HepG2 (cell line): ENCODE measurements at regions not wholly inside any gene's neighbourhood (a gene's known extent, or its start where the extent isn't known, plus 50 kb on each side); places are given as distances from the start of the nearest gene placed in this dataset.

Experiments used
- ATAC-seq: fragments of 200-7000 bp; cut with Tn5 transposase; 3 replicates; pipeline ENCODE4 v1.9.1; 2020; ENCODE audit warnings: mild to moderate bottlenecking, moderate library complexity
- BruUV-seq: library from RNA; stranded (reverse); fragments of 400-500 nt; replicated peaks from 2 replicates; lab custom pipeline; 2021; lab: Mats Ljungman, UMichigan
- CTCF ChIA-PET: fragments of 300-600 bp; formaldehyde crosslinking; extraction: SDS; loops from one replicate; lab custom pipeline; 2021; ENCODE audit warnings: low total read pairs, inconsistent platforms, low intra/inter-chr PET ratio; lab: Yijun Ruan, JAX
- POLR2A ChIA-PET: fragments of 350-600 bp; sonication (Branson Sonifier 250); formaldehyde crosslinking; loops from one replicate; lab custom pipeline; 2020; ENCODE audit warnings: antibody characterized with exemption, inconsistent platforms; lab: Yijun Ruan, JAX
- DNase-seq: peaks from one replicate; pipeline ENCODE4 v3.0.0-alpha.2; 2015; ENCODE audit warnings: low spot score
- FAIRE-seq: peaks from 3 replicates; lab custom pipeline; 2011; peaks lifted over from hg19 to GRCh38; lab: Jason Lieb, UNC
- H2AFZ ChIP-seq: one replicate; pipeline ENCODE4 v1.6.1; 2011; ENCODE audit warnings: low read length, inconsistent platforms
- H3K27ac ChIP-seq: fragments of 300-600 bp; 3 replicates; pipeline ENCODE4 v1.8.0; 2011; ENCODE audit warnings: mixed run types, mild to moderate bottlenecking, mixed read lengths, low read length, inconsistent platforms; ENCODE audit not compliant: insufficient read depth; ENCODE audit errors: extremely low read length
- H3K27me3 ChIP-seq, 2 experiments: fragments of 200-600 bp in 1 of 2; 2 replicates in 1 of 2; 3 replicates in 1 of 2; pipeline versions ENCODE4 v1.6.0 to v1.8.0; 2011; ENCODE audit warnings: low read length in 2 of 2, mild to moderate bottlenecking in 2 of 2, moderate library complexity in 2 of 2, inconsistent platforms in 1 of 2; ENCODE audit not compliant: insufficient read depth in 2 of 2, control insufficient read depth in 1 of 2
- H3K36me3 ChIP-seq, 2 experiments: fragments of 200-600 bp in 1 of 2; replicated peaks in 1 of 2; 2 replicates in 1 of 2; 3 replicates in 1 of 2; pipeline versions ENCODE4 v1.5.1 to v1.8.0; 2011; ENCODE audit warnings: low read length in 2 of 2, inconsistent platforms in 1 of 2; ENCODE audit not compliant: insufficient read depth in 2 of 2, control insufficient read depth in 1 of 2
- H3K4me1 ChIP-seq: 2 replicates; pipeline ENCODE4 v1.5.1; 2012; ENCODE audit warnings: low read length, inconsistent platforms; ENCODE audit not compliant: insufficient read depth
- H3K4me2 ChIP-seq: 2 replicates; pipeline ENCODE4 v1.6.0; 2011; ENCODE audit warnings: low read depth, low read length, inconsistent platforms
- H3K4me3 ChIP-seq, 3 experiments: fragments of 200-600 bp in 1 of 3; sonication (generic), shearing (Covaris generic) in 1 of 3; replicated peaks in 1 of 3; 2 replicates each; pipeline ENCODE4 v1.5.1; 2011 to 2016; ENCODE audit warnings: low read length in 3 of 3, inconsistent platforms in 2 of 3, low read depth in 2 of 3, mild to moderate bottlenecking in 2 of 3, control low read depth in 1 of 3, mixed read lengths in 1 of 3; ENCODE audit not compliant: insufficient read depth in 1 of 3
- H3K79me2 ChIP-seq: one replicate; pipeline ENCODE4 v1.6.1; 2011; ENCODE audit warnings: low read length, inconsistent platforms; ENCODE audit not compliant: insufficient read depth
- H3K9ac ChIP-seq: 2 replicates; pipeline ENCODE4 v1.6.0; 2011; ENCODE audit warnings: mild to moderate bottlenecking, low read depth, low read length, inconsistent platforms; ENCODE audit not compliant: insufficient read depth
- H3K9me3 ChIP-seq: 2 replicates; pipeline ENCODE4 v1.5.1; 2012; ENCODE audit warnings: mild to moderate bottlenecking, low read length
- H4K20me1 ChIP-seq: 2 replicates; pipeline ENCODE4 v1.6.0; 2011; ENCODE audit warnings: inconsistent platforms, mild to moderate bottlenecking, low read length, moderate library complexity; ENCODE audit not compliant: insufficient read depth
- KDM3A ChIP-seq: IDR thresholded peaks from 2 replicates; pipeline ENCODE4 v1.6.1; 2018; ENCODE audit warnings: low read depth, missing compliant biosample characterization
- PCBP2 ChIP-seq: fragments of 200-400 bp; formaldehyde crosslinking; optimal IDR thresholded peaks from 2 replicates; pipeline ENCODE3; 2018; ENCODE audit warnings: low read length, low read depth; ENCODE audit not compliant: poor library complexity, severe bottlenecking
- RERE ChIP-seq: IDR thresholded peaks from 2 replicates; pipeline ENCODE4 v1.6.1; 2016; ENCODE audit warnings: low read depth, missing genetic modification reagents, missing compliant biosample characterization
- ZSCAN30 ChIP-seq: sonication (generic); formaldehyde crosslinking; IDR thresholded peaks from 2 replicates; pipeline ENCODE4 v1.5.0; 2020; ENCODE audit warnings: mild to moderate bottlenecking, missing genetic modification reagents
- WGBS: methylation state at CpG from one replicate; pipeline ENCODE4 v1.1.6; 2017; ENCODE audit warnings: low lambda C conversion rate; 5-methylcytosine and 5-hydroxymethylcytosine counted together
- in situ Hi-C: cut with HindIII; loops from 2 replicates; pipeline ENCODE4 v1.10.0; 2017; ENCODE audit warnings: low pct_unique_long_range_greater_than_20kb; ENCODE audit not compliant: extremely low pct_ligation_motif_present
- intact Hi-C: fragments of 100-400 bp; cut with micrococcal nuclease; formaldehyde crosslinking; loops from one replicate; pipeline ENCODE4 v1.10.0; 2022; ENCODE audit not compliant: unreplicated experiment

DNA sequence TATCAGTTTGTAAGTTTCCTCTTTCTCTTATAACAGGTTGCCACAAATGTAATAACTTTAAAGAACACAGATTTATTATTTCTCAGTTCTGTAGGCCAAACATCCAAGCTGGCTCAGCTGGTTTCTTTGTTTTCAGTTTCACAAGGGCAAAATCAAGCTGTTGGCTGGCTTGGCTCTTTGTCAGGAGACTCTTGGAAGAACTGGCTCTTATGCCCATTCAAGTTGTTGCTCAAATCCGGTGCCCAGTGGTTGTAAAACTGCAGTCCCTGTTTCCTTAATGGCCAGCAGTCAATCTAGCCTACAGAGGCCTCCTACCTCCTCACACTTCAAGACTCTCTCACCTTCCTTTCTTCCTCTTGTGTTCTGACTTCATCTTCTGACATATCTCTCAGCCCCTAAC lies 1171.0 kb downstream of the MRPL39 start:
- Histone ChIP-seq H3K27ac (no peak overlapping the region), H4K20me1 (no peaks in the 10 kb centered on the region), H3K9me3 (peaks cover 90% of the 10 kb centered on the region), H3K79me2 (no peaks in the 10 kb centered on the region), H3K9ac (no peak overlapping the region), H3K27me3 (no peaks in the 10 kb centered on the region), H3K4me3 (no peak overlapping the region), H3K4me2 (no peak overlapping the region), H2AFZ (no peak overlapping the region), H3K36me3 (no peaks in the 10 kb centered on the region), H3K4me1 (no peaks in the 10 kb centered on the region)
- TF ChIP-seq KDM3A (CRISPR knock-in tag), result no peak
- TF ChIP-seq ZSCAN30 (CRISPR knock-in tag), result no peak
- TF ChIP-seq PCBP2, result no peak
- no peak for TF ChIP-seq RERE
- in situ Hi-C loops, result no loop called here
- no peak for FAIRE-seq
- ATAC-seq, result no peak
- no peak for DNase-seq
- no TSS peak for BruUV-seq
- WGBS, result 0% methylated on average over 1 of the region's 1 CpG
- intact Hi-C loops, result no loop called here
- CTCF ChIA-PET, result no interaction called here
- POLR2A ChIA-PET, result no interaction called here
